H1 (cell line): ENCODE measurements at regions not wholly inside any gene's neighbourhood (a gene's known extent, or its start where the extent isn't known, plus 50 kb on each side); places are given as distances from the start of the nearest gene placed in this dataset.

Experiments
- CTCF ChIA-PET: fragments of 300-600 bp; sonication (Branson Sonifier 250); formaldehyde crosslinking; loops from one replicate; lab custom pipeline; 2021; ENCODE audit not compliant: partially characterized antibody; lab: Charles Lee
- POLR2A ChIA-PET: fragments of 300-600 bp; sonication (Branson Sonifier 250); formaldehyde crosslinking; loops from one replicate; lab custom pipeline; 2021; ENCODE audit warnings: inconsistent platforms; ENCODE audit not compliant: partially characterized antibody; lab: Charles Lee
- DNase-seq, 2 experiments: peaks; one replicate each; pipeline versions ENCODE4 v3.0.0 to v3.0.0-alpha.2; 2010 to 2022; ENCODE audit warnings: low spot score in 2 of 2, low read depth in 1 of 2, mixed read lengths in 1 of 2
- FAIRE-seq: peaks from 2 replicates; lab custom pipeline; 2011; peaks lifted over from hg19 to GRCh38; lab: Jason Lieb, UNC
- H2AFZ ChIP-seq: 2 replicates; pipeline ENCODE4 v1.8.1; 2012; ENCODE audit warnings: low read length, inconsistent platforms
- H2AK5ac ChIP-seq: 2 replicates; pipeline ENCODE4 v1.6.1; 2013; ENCODE audit warnings: low read depth, low read length
- H2BK120ac ChIP-seq: replicated peaks from 2 replicates; pipeline ENCODE3; 2013; ENCODE audit warnings: low read depth, low read length, inconsistent platforms
- H2BK12ac ChIP-seq: 2 replicates; pipeline ENCODE4 v1.6.1; 2013; ENCODE audit warnings: low read depth, low read length
- H2BK15ac ChIP-seq: 2 replicates; pipeline ENCODE4 v1.6.1; 2013; ENCODE audit warnings: low read length
- H2BK20ac ChIP-seq: 2 replicates; pipeline ENCODE4 v1.6.1; 2013; ENCODE audit warnings: low read length
- H2BK5ac ChIP-seq: 2 replicates; pipeline ENCODE4 v1.6.1; 2013; ENCODE audit warnings: low read depth, low read length
- H3K14ac ChIP-seq: 2 replicates; pipeline ENCODE4 v1.6.1; 2013; ENCODE audit warnings: inconsistent platforms; ENCODE audit not compliant: insufficient read length
- H3K18ac ChIP-seq: 2 replicates; pipeline ENCODE4 v1.6.1; 2013; ENCODE audit warnings: low read length; ENCODE audit errors: extremely low read depth
- H3K23ac ChIP-seq: 2 replicates; pipeline ENCODE4 v1.6.1; 2013; ENCODE audit warnings: inconsistent platforms; ENCODE audit not compliant: insufficient read length
- H3K23me2 ChIP-seq: 2 replicates; pipeline ENCODE4 v1.6.1; 2013; ENCODE audit warnings: low read depth, low read length
- H3K27ac ChIP-seq: 2 replicates; pipeline ENCODE4 v1.6.1; 2011; ENCODE audit warnings: low read depth, low read length, inconsistent platforms
- H3K27me3 ChIP-seq, 4 experiments: replicated peaks in 1 of 4; 1 replicate in 1 of 4; 2 replicates in 3 of 4; pipeline versions ENCODE4 v1.6.1 to v1.8.1; 2011 to 2013; ENCODE audit warnings: low read length in 3 of 4, mild to moderate bottlenecking in 3 of 4, inconsistent platforms in 2 of 4, mixed read lengths in 2 of 4, moderate library complexity in 1 of 4; ENCODE audit not compliant: control insufficient read depth in 3 of 4, insufficient read depth in 3 of 4; ENCODE audit errors: extremely low read depth in 1 of 4
- H3K36me3 ChIP-seq, 4 experiments: 2 replicates each; pipeline versions ENCODE4 v1.6.1 to v1.8.1; 2011 to 2013; ENCODE audit warnings: mild to moderate bottlenecking in 4 of 4, low read length in 3 of 4, moderate library complexity in 2 of 4, control low read depth in 1 of 4, inconsistent platforms in 1 of 4; ENCODE audit not compliant: insufficient read depth in 4 of 4, control insufficient read depth in 2 of 4
- H3K4ac ChIP-seq: replicated peaks from 2 replicates; pipeline ENCODE3; 2013; ENCODE audit warnings: low read length, low read depth, mixed read lengths, inconsistent platforms; ENCODE audit not compliant: insufficient read length
- H3K4me1 ChIP-seq, 4 experiments: replicated peaks in 1 of 4; 1 replicate in 1 of 4; 2 replicates in 3 of 4; pipeline versions ENCODE4 v1.6.1 to v1.8.1; 2011 to 2013; ENCODE audit warnings: low read length in 3 of 4, inconsistent platforms in 2 of 4, mixed read lengths in 1 of 4; ENCODE audit not compliant: insufficient read depth in 4 of 4, control insufficient read depth in 3 of 4
- H3K4me2 ChIP-seq, 2 experiments: 2 replicates each; pipeline versions ENCODE4 v1.6.1 to v1.8.1; 2011 to 2013; ENCODE audit warnings: low read depth in 2 of 2, low read length in 2 of 2, control low read depth in 1 of 2, inconsistent platforms in 1 of 2, mild to moderate bottlenecking in 1 of 2; ENCODE audit not compliant: insufficient read depth in 1 of 2
- H3K4me3 ChIP-seq, 4 experiments: fragments of 200-600, 300-600 bp in 1 of 4; sonication (generic), shearing (Covaris generic), sonication (Bioruptor Twin) in 1 of 4; 2 replicates each; pipeline versions ENCODE4 v1.5.1 to v1.8.1; 2011 to 2016; ENCODE audit warnings: low read length in 4 of 4, low read depth in 3 of 4, control low read depth in 2 of 4, inconsistent platforms in 2 of 4, mild to moderate bottlenecking in 2 of 4, mixed read lengths in 1 of 4, moderate library complexity in 1 of 4; ENCODE audit not compliant: insufficient read depth in 2 of 4; ENCODE audit errors: extremely low read depth in 1 of 4
- H3K56ac ChIP-seq: replicated peaks from 2 replicates; pipeline ENCODE3; 2013; ENCODE audit warnings: low read depth, mild to moderate bottlenecking, mixed read lengths, low read length, inconsistent platforms; ENCODE audit not compliant: insufficient read length
- H3K79me1 ChIP-seq: 2 replicates; pipeline ENCODE4 v1.6.1; 2013; ENCODE audit warnings: low read depth, low read length, control low read depth
- H3K79me2 ChIP-seq, 2 experiments: 2 replicates each; pipeline versions ENCODE4 v1.6.1 to v1.8.1; 2012 to 2013; ENCODE audit warnings: low read length in 2 of 2, mild to moderate bottlenecking in 2 of 2, inconsistent platforms in 1 of 2; ENCODE audit not compliant: insufficient read depth in 2 of 2, control insufficient read depth in 1 of 2
- H3K9ac ChIP-seq, 4 experiments: replicated peaks in 1 of 4; 1 replicate in 1 of 4; 2 replicates in 3 of 4; pipeline versions ENCODE4 v1.6.1 to v1.8.1; 2011 to 2013; ENCODE audit warnings: low read depth in 3 of 4, low read length in 3 of 4, control low read depth in 2 of 4, mild to moderate bottlenecking in 2 of 4, moderate library complexity in 2 of 4, inconsistent platforms in 1 of 4; ENCODE audit errors: extremely low read depth in 1 of 4
- H3K9me3 ChIP-seq, 2 experiments: 2 replicates each; pipeline versions ENCODE4 v1.6.1 to v1.8.1; 2012 to 2013; ENCODE audit warnings: mild to moderate bottlenecking in 2 of 2, moderate library complexity in 2 of 2, control low read depth in 1 of 2, inconsistent platforms in 1 of 2, low read depth in 1 of 2, low read length in 1 of 2, mixed read lengths in 1 of 2; ENCODE audit not compliant: insufficient read depth in 2 of 2
- H4K20me1 ChIP-seq, 2 experiments: replicated peaks in 1 of 2; 2 replicates each; pipeline versions ENCODE3 to v1.8.1; 2011 to 2013; ENCODE audit warnings: inconsistent platforms in 2 of 2, low read length in 2 of 2, mild to moderate bottlenecking in 1 of 2; ENCODE audit not compliant: insufficient read depth in 2 of 2, control insufficient read depth in 1 of 2
- H4K5ac ChIP-seq: 2 replicates; pipeline ENCODE4 v1.6.1; 2013; ENCODE audit warnings: low read length, low read depth, mixed read lengths, inconsistent platforms; ENCODE audit not compliant: insufficient read length
- H4K8ac ChIP-seq: 2 replicates; pipeline ENCODE4 v1.8.0; 2013; ENCODE audit warnings: mild to moderate bottlenecking, moderate library complexity, low read length, inconsistent platforms; ENCODE audit not compliant: insufficient read depth; ENCODE audit errors: extremely low read depth
- H4K91ac ChIP-seq: replicated peaks from 2 replicates; pipeline ENCODE3; 2013; ENCODE audit warnings: low read length, mixed read lengths, inconsistent platforms; ENCODE audit not compliant: insufficient read length
- EP300 ChIP-seq, 2 experiments: IDR thresholded peaks; 1 replicate in 1 of 2; 2 replicates in 1 of 2; pipeline ENCODE4 v1.6.1; 2011 to 2012; ENCODE audit warnings: low read depth in 2 of 2, low read length in 2 of 2, mild to moderate bottlenecking in 2 of 2, borderline replicate concordance in 1 of 2, inconsistent platforms in 1 of 2, moderate library complexity in 1 of 2
- GTF2F1 ChIP-seq: IDR thresholded peaks from 2 replicates; pipeline ENCODE4 v1.6.1; 2012; ENCODE audit warnings: low read depth, low read length, improper control_type of control experiment, borderline replicate concordance
- PHF8 ChIP-seq: fragments of 200-600 bp; sonication (generic); conservative IDR thresholded peaks from 2 replicates; pipeline ENCODE4 v1.7.1; 2012; ENCODE audit warnings: low read depth, mild to moderate bottlenecking, inconsistent platforms, low read length, moderate library complexity
- POLR2A ChIP-seq, 2 experiments: IDR thresholded peaks; 1 replicate in 1 of 2; 2 replicates in 1 of 2; pipeline ENCODE4 v1.6.1; 2011; ENCODE audit warnings: low read depth in 2 of 2, low read length in 2 of 2, mild to moderate bottlenecking in 2 of 2; ENCODE audit errors: control extremely low read depth in 1 of 2
- RAD21 ChIP-seq, 2 experiments: IDR thresholded peaks in 1 of 2; conservative IDR thresholded peaks in 1 of 2; 2 replicates each; pipeline ENCODE4 v1.6.1; 2011; ENCODE audit warnings: low read depth in 2 of 2, low read length in 2 of 2, improper control_type of control experiment in 1 of 2, inconsistent platforms in 1 of 2, mild to moderate bottlenecking in 1 of 2, moderate library complexity in 1 of 2
- RFX5 ChIP-seq: IDR thresholded peaks from 2 replicates; pipeline ENCODE4 v1.6.1; 2011; ENCODE audit warnings: low read depth, low read length, improper control_type of control experiment, borderline replicate concordance
- TCF12 ChIP-seq: IDR thresholded peaks from 2 replicates; pipeline ENCODE4 v1.6.1; 2011; ENCODE audit warnings: low read depth, mild to moderate bottlenecking, low read length
- WGBS, 2 experiments: shearing (Covaris generic) in 1 of 2; methylation state at CpG; one replicate each; pipeline versions ENCODE4 v1.1.6 to v1.1.7; 2013 to 2015; ENCODE audit warnings: low lambda C conversion rate in 2 of 2, mixed read lengths in 2 of 2, inconsistent platforms in 1 of 2, low coverage in 1 of 2, missing lambda C conversion rate in 1 of 2; ENCODE audit not compliant: insufficient replicate concordance in 2 of 2, insufficient coverage in 1 of 2, insufficient read length in 1 of 2; ENCODE audit errors: extremely low coverage in 1 of 2, missing lambda C conversion rate in 1 of 2; 5-methylcytosine and 5-hydroxymethylcytosine counted together
- TF ChIP-seq, protein P1 (sequence below), 3 experiments: IDR thresholded peaks; 1 replicate in 2 of 3; 2 replicates in 1 of 3; pipeline versions ENCODE4 v1.5.1 to v1.6.1; 2011; ENCODE audit warnings: low read length in 3 of 3, mild to moderate bottlenecking in 3 of 3, inconsistent platforms in 2 of 3, low read depth in 1 of 3, moderate library complexity in 1 of 3; ENCODE audit not compliant: insufficient read depth in 1 of 3; ENCODE audit errors: control extremely low read depth in 1 of 3

DNA sequence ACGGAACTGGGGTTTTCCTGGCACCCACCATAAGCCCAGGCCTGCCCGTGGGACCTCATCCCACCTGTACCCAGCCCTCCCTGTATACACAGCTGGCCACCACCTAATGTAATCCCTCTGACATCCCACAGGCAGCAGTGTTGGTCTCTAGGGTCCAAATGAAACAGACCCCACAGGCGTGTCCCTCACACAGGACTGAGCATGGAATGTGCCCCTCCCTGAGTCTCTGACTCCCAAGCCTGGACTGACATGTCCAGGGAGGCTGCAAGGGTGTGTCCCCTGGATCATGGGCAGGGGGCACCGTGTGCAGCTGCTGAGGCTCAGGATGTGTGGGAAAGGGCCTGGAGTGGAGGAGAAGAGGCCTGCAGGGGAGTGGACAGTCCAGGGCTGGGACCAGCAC, 50.6 kb upstream of the PPARA start:
- Histone ChIP-seq H3K36me3 (no peaks in the 10 kb centered on the region), H2BK20ac (no peak overlapping the region), H3K56ac (no peak overlapping the region), H3K4me1 (no peaks in the 10 kb centered on the region; a peak in 1 of 7 replicates), H3K79me2 (no peaks in the 10 kb centered on the region), H3K79me1 (no peaks in the 10 kb centered on the region; the same call in 1 of the 2 replicates), H3K23me2 (no peaks in the 10 kb centered on the region), H3K27me3 (no peaks in the 10 kb centered on the region), H3K23ac (no peak overlapping the region), H3K4ac (no peak overlapping the region), H4K8ac (no peak overlapping the region), H2BK5ac (no peak overlapping the region), H2BK12ac (no peak overlapping the region), H2AFZ (no peak overlapping the region), H3K9ac (no peak overlapping the region), H2BK120ac (no peak overlapping the region), H4K91ac (no peak overlapping the region), H3K9me3 (no peaks in the 10 kb centered on the region), H4K20me1 (peaks cover 0 to 2% of the 10 kb centered on the region in 2 experiments), H4K5ac (no peak overlapping the region), H3K27ac (no peak overlapping the region), H3K4me3 (no peak overlapping the region), H2AK5ac (no peak overlapping the region), H3K14ac (no peak overlapping the region), H2BK15ac (no peak overlapping the region), H3K4me2 (no peak overlapping the region), H3K18ac (no peak overlapping the region)
- ChIA-PET CTCF (interaction anchor here (1.0 to 1.5 kb wide), 4 partner anchors 14 to 109 kb away, joined by 3 read pairs; no protein-coding TSS in a partner anchor), POLR2A (interaction anchor here (1.9 kb wide), 1 partner anchor 11 kb away, joined by 3 read pairs; no protein-coding TSS in a partner anchor)
- DNase-seq (no peak), FAIRE-seq (no peak)
- TF ChIP-seq POLR2A (IDR thresholded peaks at IDR 0.05; ENCODE audit: control extremely low read depth in 1 of 2, low read depth in 2 of 2, low read length in 2 of 2): no peak
- TF ChIP-seq RAD21 (IDR thresholded peaks at IDR 0.05 in 1 of 2, conservative IDR thresholded peaks at IDR 0.05 in 1 of 2; ENCODE audit: low read depth in 2 of 2, low read length in 2 of 2): peak in 1 of 2 experiments; percentile 5; a peak in 1 of 4 replicates
- TF ChIP-seq TCF12: no peak
- TF ChIP-seq, protein P1, sequence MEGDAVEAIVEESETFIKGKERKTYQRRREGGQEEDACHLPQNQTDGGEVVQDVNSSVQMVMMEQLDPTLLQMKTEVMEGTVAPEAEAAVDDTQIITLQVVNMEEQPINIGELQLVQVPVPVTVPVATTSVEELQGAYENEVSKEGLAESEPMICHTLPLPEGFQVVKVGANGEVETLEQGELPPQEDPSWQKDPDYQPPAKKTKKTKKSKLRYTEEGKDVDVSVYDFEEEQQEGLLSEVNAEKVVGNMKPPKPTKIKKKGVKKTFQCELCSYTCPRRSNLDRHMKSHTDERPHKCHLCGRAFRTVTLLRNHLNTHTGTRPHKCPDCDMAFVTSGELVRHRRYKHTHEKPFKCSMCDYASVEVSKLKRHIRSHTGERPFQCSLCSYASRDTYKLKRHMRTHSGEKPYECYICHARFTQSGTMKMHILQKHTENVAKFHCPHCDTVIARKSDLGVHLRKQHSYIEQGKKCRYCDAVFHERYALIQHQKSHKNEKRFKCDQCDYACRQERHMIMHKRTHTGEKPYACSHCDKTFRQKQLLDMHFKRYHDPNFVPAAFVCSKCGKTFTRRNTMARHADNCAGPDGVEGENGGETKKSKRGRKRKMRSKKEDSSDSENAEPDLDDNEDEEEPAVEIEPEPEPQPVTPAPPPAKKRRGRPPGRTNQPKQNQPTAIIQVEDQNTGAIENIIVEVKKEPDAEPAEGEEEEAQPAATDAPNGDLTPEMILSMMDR (IDR thresholded peaks at IDR 0.05; ENCODE audit: control extremely low read depth in 1 of 3, insufficient read depth in 1 of 3, low read depth in 1 of 3, low read length in 3 of 3): peak in 1 of 3 experiments; percentile 21; a peak in 1 of 4 replicates
- TF ChIP-seq EP300 (IDR thresholded peaks at IDR 0.05; ENCODE audit: borderline replicate concordance in 1 of 2, low read depth in 2 of 2, low read length in 2 of 2): no peak
- TF ChIP-seq PHF8: no peak
- no peak for TF ChIP-seq RFX5
- TF ChIP-seq GTF2F1: no peak
- 86% methylated on average over 4 of the region's 4 CpGs; no CpG with 5 or more reads in 1 of the 2 experiments for WGBS, 2 experiments
